Stimulated activated CD8-positive, alpha-beta memory T cell treated with anti-CD3 and anti-CD28 coated beads, Interleukin-7, amount 100 ng/mL, for 4 hours (primary cell): ENCODE measurements at regions not wholly inside any gene's neighbourhood (a gene's known extent, or its start where the extent isn't known, plus 50 kb on each side); places are given as distances from the start of the nearest gene placed in this dataset.

Source experiments
- DNase-seq, 2 donors: peaks; one replicate each; pipeline ENCODE4 v3.0.0-alpha.2; 2020; ENCODE audit warnings: low read depth in 2 of 2

DNA sequence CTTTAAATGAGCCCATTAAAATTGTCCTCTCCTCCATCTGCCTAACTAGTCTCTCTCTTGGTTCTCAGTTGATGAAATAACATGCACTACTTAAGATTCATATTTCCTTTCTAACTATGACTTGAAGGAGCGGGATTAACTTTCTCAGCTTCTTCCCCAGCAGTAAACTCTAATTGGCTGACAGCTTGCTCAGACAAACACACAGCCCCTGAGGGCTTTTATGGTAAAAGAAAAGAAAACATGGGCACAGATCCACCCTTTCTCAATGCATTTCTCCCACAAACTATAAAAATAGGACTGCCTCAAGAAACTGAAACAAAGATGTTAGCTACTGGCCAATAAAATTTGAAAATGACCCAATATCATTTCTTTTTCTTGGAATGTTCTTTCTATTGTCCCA, 703.1 kb downstream of the ADGRL2 start:
- DNase-seq = no peak

GRCh38 chr1:82499022-82499421, 698.3 kb downstream of the ADGRL2 start:
- no peak for DNase-seq

GRCh38 chr1:82494117-82494516, 693.4 kb downstream of the ADGRL2 start:
- DNase-seq = no peak

DNA sequence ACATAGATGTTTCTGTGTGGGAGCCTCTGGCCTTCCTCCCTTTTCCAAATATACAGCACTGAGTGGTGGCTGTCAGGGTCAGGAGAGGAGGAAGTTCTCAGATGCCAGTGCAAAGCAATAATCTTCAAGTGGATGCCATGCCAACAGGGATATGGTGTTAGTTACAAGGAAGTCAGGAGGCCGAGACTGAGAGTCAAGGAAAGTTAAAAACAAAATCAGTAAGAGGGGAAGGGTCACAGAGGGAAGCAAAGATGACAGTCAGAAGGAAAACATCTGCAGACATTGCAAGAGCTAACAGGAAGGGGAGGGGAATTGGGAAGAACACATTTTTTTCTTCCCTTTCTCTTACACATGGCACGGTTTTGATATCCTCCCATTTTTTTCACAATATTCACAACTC, 691.4 kb downstream of the ADGRL2 start:
- no peak for DNase-seq

- DNase-seq = no peak
Measured at GRCh38 chr1:82491301-82492048, 690.7 kb downstream of the ADGRL2 start.

GRCh38 chr1:82487778-82488177, 687.0 kb downstream of the ADGRL2 start:
- DNase-seq = no peak

DNA sequence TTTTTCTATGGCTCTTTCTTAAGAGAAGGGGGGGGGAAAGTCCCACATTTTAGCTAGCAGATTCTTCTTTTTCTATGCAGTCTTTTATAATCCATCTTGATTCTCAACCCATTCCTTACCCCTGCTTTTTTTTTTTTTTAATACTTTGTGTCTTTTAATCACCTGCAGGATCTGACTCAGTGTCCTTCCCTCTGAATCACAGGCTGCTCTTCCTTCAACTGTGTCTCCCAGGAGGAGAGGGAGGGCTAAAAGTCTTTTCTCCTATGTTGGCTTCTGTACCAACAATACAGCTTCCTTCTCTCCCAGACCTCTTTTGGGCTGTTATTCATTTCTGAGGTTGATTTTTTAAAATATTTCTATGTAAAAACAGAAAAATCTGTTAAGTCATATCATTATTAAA, 686.2 kb downstream of the ADGRL2 start:
- no peak for DNase-seq

DNA sequence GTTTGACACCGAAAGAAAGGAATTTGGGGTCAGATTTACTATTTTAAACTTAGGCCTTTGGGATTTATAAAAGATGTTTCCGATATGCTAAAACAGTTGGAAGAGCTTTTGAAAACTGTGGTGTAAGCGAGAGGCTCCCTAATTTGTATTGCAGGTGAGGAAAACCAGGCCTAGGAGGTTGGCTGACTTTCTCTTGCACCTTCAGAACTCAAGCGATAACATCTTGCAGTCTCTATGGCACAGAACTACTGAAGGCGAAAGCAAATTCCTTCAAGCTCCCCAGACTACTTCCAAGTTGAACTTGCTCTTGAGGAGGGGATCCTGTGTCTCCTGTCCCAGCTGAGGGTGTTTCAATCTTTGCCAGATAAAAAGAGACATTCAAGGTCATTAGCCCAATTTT, 685.7 kb downstream of the ADGRL2 start:
- no peak for DNase-seq

- no peak for DNase-seq
Measured at GRCh38 chr1:82485591-82486369, 685.0 kb downstream of the ADGRL2 start.

DNA sequence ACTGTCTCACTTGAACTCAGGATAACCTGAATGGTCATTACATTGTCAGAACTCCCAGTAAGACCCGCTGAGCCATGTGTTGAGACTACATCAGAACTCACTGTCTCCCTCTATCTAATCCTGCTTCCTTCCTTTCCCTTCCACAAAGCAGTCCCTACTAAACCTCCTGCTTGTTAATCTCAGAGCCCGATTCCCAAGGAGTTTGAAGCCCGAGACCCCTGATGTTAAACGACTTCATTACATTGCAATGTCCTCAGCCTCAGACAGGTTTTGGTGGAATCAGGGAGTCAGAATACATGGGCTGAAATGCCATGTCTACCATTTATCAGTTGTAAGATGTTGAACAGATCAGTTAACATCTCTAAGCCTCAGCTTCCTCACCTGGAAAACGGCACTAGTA, 682.4 kb downstream of the ADGRL2 start:
- no peak for DNase-seq

DNA sequence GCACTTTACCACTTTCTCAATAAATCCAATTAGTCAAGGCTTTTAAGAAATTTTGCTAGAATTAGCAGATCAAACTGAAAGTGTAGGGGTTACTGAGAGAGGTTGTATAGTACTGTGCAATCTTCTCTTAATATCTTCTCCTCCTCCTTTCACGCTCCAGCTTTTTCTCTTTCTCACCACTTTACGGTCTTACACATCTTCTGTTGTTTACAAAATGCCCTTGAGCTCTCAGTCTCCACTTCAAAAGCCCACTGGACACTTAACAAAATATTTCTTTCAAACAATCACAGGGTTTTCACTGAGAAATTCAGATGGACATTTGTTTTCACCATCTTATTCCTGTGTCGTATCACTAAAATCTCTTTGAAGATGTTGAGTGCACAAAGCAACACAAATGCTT, 678.2 kb downstream of the ADGRL2 start:
- DNase-seq = no peak

GRCh38 chr1:82472489-82473131, 671.9 kb downstream of the ADGRL2 start:
- no peak for DNase-seq

- DNase-seq = no peak
Measured at GRCh38 chr1:82466891-82467290, 666.2 kb downstream of the ADGRL2 start.

GRCh38 chr1:82466416-82466815, 665.7 kb downstream of the ADGRL2 start:
- no peak for DNase-seq

GRCh38 chr1:82465024-82465423, 664.3 kb downstream of the ADGRL2 start:
- no peak for DNase-seq

GRCh38 chr1:82464362-82465001, 663.7 kb downstream of the ADGRL2 start:
- no peak for DNase-seq

- no peak for DNase-seq
Measured at GRCh38 chr1:82463951-82464350, 663.2 kb downstream of the ADGRL2 start.

- no peak for DNase-seq
Measured at GRCh38 chr1:82462366-82462765, 661.6 kb downstream of the ADGRL2 start.

- no peak for DNase-seq
Measured at GRCh38 chr1:82455342-82455741, 654.6 kb downstream of the ADGRL2 start.

- DNase-seq = no peak
Measured at GRCh38 chr1:82454431-82454830, 653.7 kb downstream of the ADGRL2 start.

- no peak for DNase-seq
Measured at GRCh38 chr1:82453511-82454185, 652.9 kb downstream of the ADGRL2 start.

DNA sequence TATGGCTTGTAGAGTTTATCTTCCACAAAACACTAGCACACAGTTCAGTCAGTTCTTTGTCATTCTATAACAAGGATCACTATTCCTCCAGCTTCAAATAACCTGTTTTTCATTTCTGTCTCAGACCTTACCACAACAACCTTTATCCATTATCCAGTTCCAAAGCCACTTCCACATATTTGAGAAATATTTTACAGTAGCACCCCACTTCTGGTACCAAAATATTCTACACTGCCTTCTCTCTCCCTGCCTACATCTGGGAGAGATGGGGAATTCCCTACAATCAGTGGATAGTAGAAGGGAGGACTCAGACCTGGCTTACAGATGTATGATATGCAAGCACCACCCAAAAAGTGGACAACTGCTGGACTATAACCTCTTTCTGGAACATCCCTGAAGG, 651.4 kb downstream of the ADGRL2 start:
- DNase-seq = no peak
